ENCODE measurements at regions not wholly inside any gene's neighbourhood (a gene's known extent, or its start where the extent isn't known, plus 50 kb on each side); places are given as distances from the start of the nearest gene placed in this dataset.

GRCh38 chr14:39563361-39563760, 131.1 kb upstream of the FBXO33 start:
- no peak for TF ChIP-seq CTCF (IDR thresholded peaks at IDR 0.05; ENCODE audit: partially characterized antibody, unreplicated experiment)
- no peak for DNase-seq
- Mint-ChIP-seq H3K4me3 (ENCODE audit: unreplicated experiment) (no peak overlapping the region), H3K9me3 (ENCODE audit: unreplicated experiment) (peaks cover 5% of the 10 kb centered on the region), H3K27me3 (ENCODE audit: unreplicated experiment) (no peaks in the 10 kb centered on the region), H3K4me1 (ENCODE audit: low read depth, unreplicated experiment) (no peaks in the 10 kb centered on the region), H3K36me3 (ENCODE audit: unreplicated experiment) (no peaks in the 10 kb centered on the region), H3K27ac (ENCODE audit: unreplicated experiment) (no peak overlapping the region)

- H3K9me3 Mint-ChIP-seq (ENCODE audit: unreplicated experiment) = peaks cover 5% of the 10 kb centered on the region
- H3K4me3 Mint-ChIP-seq (ENCODE audit: unreplicated experiment) = no peak overlapping the region
- no peak for TF ChIP-seq CTCF (IDR thresholded peaks at IDR 0.05; ENCODE audit: partially characterized antibody, unreplicated experiment)
- DNase-seq = no peak
- no peaks in the 10 kb centered on the region for H3K27me3 Mint-ChIP-seq (ENCODE audit: unreplicated experiment)
- no peaks in the 10 kb centered on the region for H3K4me1 Mint-ChIP-seq (ENCODE audit: low read depth, unreplicated experiment)
- no peak overlapping the region for H3K27ac Mint-ChIP-seq (ENCODE audit: unreplicated experiment)
- H3K36me3 Mint-ChIP-seq (ENCODE audit: unreplicated experiment) = no peaks in the 10 kb centered on the region
These were observed 129.9 kb upstream of the FBXO33 start for GRCh38 chr14:39562175-39562574.

- H3K9me3 Mint-ChIP-seq (ENCODE audit: unreplicated experiment) = peaks cover 5% of the 10 kb centered on the region
- H3K36me3 Mint-ChIP-seq (ENCODE audit: unreplicated experiment) = no peaks in the 10 kb centered on the region
- no peak overlapping the region for H3K27ac Mint-ChIP-seq (ENCODE audit: unreplicated experiment)
- H3K4me3 Mint-ChIP-seq (ENCODE audit: unreplicated experiment) = no peak overlapping the region
- no peaks in the 10 kb centered on the region for H3K27me3 Mint-ChIP-seq (ENCODE audit: unreplicated experiment)
- DNase-seq = no peak
- no peaks in the 10 kb centered on the region for H3K4me1 Mint-ChIP-seq (ENCODE audit: low read depth, unreplicated experiment)
- TF ChIP-seq CTCF (IDR thresholded peaks at IDR 0.05; ENCODE audit: partially characterized antibody, unreplicated experiment) = no peak
These were observed 126.3 kb upstream of the FBXO33 start for GRCh38 chr14:39558525-39558924.

- Mint-ChIP-seq H3K4me3 (ENCODE audit: unreplicated experiment) (no peak overlapping the region), H3K36me3 (ENCODE audit: unreplicated experiment) (no peaks in the 10 kb centered on the region), H3K9me3 (ENCODE audit: unreplicated experiment) (peaks cover 5% of the 10 kb centered on the region), H3K4me1 (ENCODE audit: low read depth, unreplicated experiment) (no peaks in the 10 kb centered on the region), H3K27me3 (ENCODE audit: unreplicated experiment) (no peaks in the 10 kb centered on the region), H3K27ac (ENCODE audit: unreplicated experiment) (no peak overlapping the region)
- no peak for TF ChIP-seq CTCF (IDR thresholded peaks at IDR 0.05; ENCODE audit: partially characterized antibody, unreplicated experiment)
- DNase-seq = no peak
These were observed 123.5 kb upstream of the FBXO33 start for GRCh38 chr14:39555749-39556148.

- no peaks in the 10 kb centered on the region for H3K27me3 Mint-ChIP-seq (ENCODE audit: unreplicated experiment)
- no peak for TF ChIP-seq CTCF (IDR thresholded peaks at IDR 0.05; ENCODE audit: partially characterized antibody, unreplicated experiment)
- no peaks in the 10 kb centered on the region for H3K4me1 Mint-ChIP-seq (ENCODE audit: low read depth, unreplicated experiment)
- no peaks in the 10 kb centered on the region for H3K36me3 Mint-ChIP-seq (ENCODE audit: unreplicated experiment)
- H3K27ac Mint-ChIP-seq (ENCODE audit: unreplicated experiment) = no peak overlapping the region
- no peak overlapping the region for H3K4me3 Mint-ChIP-seq (ENCODE audit: unreplicated experiment)
- no peak for DNase-seq
- H3K9me3 Mint-ChIP-seq (ENCODE audit: unreplicated experiment) = peaks cover 5% of the 10 kb centered on the region
These were observed 122.3 kb upstream of the FBXO33 start for GRCh38 chr14:39554576-39554975.

Measured in glutamatergic neuron (in vitro differentiated cells).